HCT116 (cell line): ENCODE measurements at regions not wholly inside any gene's neighbourhood (a gene's known extent, or its start where the extent isn't known, plus 50 kb on each side); places are given as distances from the start of the nearest gene placed in this dataset.

Experiments used
- CBX3 ChIP-seq: IDR thresholded peaks from 2 replicates; pipeline ENCODE4 v1.6.1; 2012; ENCODE audit warnings: low read depth
- CEBPB ChIP-seq: IDR thresholded peaks from 2 replicates; pipeline ENCODE4 v1.6.1; 2012; ENCODE audit warnings: low read depth
- EZH2 ChIP-seq: fragments of 200-600 bp; sonication (generic); IDR thresholded peaks from 2 replicates; pipeline ENCODE4 v1.6.1; 2017; ENCODE audit warnings: antibody characterized with exemption, mixed run types
- EZH2phosphoT487 ChIP-seq: fragments of 200-600 bp; IDR thresholded peaks from 2 replicates; pipeline ENCODE4 v1.6.1; 2018; ENCODE audit warnings: antibody characterized with exemption, borderline replicate concordance
- POLR2A ChIP-seq: IDR thresholded peaks from 2 replicates; pipeline ENCODE4 v1.7.0; 2011; ENCODE audit warnings: borderline replicate concordance; ENCODE audit not compliant: insufficient read depth, insufficient read length; ENCODE audit errors: extremely low read depth
- POLR2AphosphoS5 ChIP-seq: IDR thresholded peaks from 2 replicates; pipeline ENCODE4 v1.6.1; 2011; ENCODE audit warnings: mild to moderate bottlenecking, low read depth, low read length, moderate library complexity
- RAD21 ChIP-seq: IDR thresholded peaks from 2 replicates; pipeline ENCODE4 v1.6.1; 2012; ENCODE audit warnings: low read depth, mild to moderate bottlenecking
- YY1 ChIP-seq: IDR thresholded peaks from 2 replicates; pipeline ENCODE4 v1.6.1; 2011; ENCODE audit warnings: low read length, low read depth, moderate library complexity, mild to moderate bottlenecking; ENCODE audit not compliant: insufficient replicate concordance; ENCODE audit errors: extremely low read depth
- ZFX ChIP-seq: fragments of 450-650 bp; IDR thresholded peaks from 2 replicates; pipeline ENCODE4 v1.6.1; 2017
- TF ChIP-seq, protein P1 (sequence below), 3 experiments: fragments of 200-600 bp in 1 of 3; sonication (generic) in 1 of 3; IDR thresholded peaks in 2 of 3; conservative IDR thresholded peaks in 1 of 3; 2 replicates each; pipeline ENCODE4 v1.5.1; 2012 to 2017; ENCODE audit warnings: low read depth in 2 of 3, low read length in 2 of 3, antibody characterized with exemption in 1 of 3, borderline replicate concordance in 1 of 3, control low read depth in 1 of 3, mild to moderate bottlenecking in 1 of 3, mixed read lengths in 1 of 3, mixed run types in 1 of 3, moderate library complexity in 1 of 3; ENCODE audit not compliant: insufficient read depth in 1 of 3
- TF ChIP-seq, protein P2 (sequence below): IDR thresholded peaks from 2 replicates; pipeline ENCODE4 v1.6.1; 2012; ENCODE audit warnings: low read depth
- TF ChIP-seq, protein P3 (sequence below): IDR thresholded peaks from 2 replicates; pipeline ENCODE4 v1.6.1; 2011; ENCODE audit warnings: mild to moderate bottlenecking, low read length, moderate library complexity; ENCODE audit not compliant: insufficient replicate concordance; ENCODE audit errors: extremely low read depth

DNA sequence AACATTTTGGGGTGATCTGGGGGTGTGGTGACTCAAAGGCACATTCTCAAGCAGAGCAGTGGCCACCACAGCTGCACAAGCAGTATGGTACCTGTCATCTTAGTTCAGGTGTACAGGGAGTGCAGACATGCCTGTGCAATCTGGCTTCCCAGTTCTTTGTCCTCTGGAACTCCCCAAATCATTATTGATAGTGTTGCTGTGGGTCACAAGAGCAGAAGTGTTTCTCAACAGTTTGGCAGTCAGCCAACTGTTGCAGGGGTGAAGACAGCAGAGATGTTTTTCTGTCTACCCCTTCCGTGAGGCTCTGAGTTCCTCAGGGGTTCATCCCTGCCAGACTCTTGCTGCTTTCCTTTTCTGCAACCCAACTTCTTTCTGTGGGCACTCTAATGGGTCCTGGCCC is 206.5 kb upstream of the ZSWIM2 start:
- TF ChIP-seq POLR2AphosphoS5: no peak
- TF ChIP-seq, protein P1, sequence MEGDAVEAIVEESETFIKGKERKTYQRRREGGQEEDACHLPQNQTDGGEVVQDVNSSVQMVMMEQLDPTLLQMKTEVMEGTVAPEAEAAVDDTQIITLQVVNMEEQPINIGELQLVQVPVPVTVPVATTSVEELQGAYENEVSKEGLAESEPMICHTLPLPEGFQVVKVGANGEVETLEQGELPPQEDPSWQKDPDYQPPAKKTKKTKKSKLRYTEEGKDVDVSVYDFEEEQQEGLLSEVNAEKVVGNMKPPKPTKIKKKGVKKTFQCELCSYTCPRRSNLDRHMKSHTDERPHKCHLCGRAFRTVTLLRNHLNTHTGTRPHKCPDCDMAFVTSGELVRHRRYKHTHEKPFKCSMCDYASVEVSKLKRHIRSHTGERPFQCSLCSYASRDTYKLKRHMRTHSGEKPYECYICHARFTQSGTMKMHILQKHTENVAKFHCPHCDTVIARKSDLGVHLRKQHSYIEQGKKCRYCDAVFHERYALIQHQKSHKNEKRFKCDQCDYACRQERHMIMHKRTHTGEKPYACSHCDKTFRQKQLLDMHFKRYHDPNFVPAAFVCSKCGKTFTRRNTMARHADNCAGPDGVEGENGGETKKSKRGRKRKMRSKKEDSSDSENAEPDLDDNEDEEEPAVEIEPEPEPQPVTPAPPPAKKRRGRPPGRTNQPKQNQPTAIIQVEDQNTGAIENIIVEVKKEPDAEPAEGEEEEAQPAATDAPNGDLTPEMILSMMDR (IDR thresholded peaks at IDR 0.05 in 2 of 3, conservative IDR thresholded peaks at IDR 0.05 in 1 of 3; ENCODE audit: borderline replicate concordance in 1 of 3, insufficient read depth in 1 of 3, low read depth in 2 of 3, low read length in 2 of 3): no peak
- TF ChIP-seq POLR2A: no peak
- TF ChIP-seq, protein P2, sequence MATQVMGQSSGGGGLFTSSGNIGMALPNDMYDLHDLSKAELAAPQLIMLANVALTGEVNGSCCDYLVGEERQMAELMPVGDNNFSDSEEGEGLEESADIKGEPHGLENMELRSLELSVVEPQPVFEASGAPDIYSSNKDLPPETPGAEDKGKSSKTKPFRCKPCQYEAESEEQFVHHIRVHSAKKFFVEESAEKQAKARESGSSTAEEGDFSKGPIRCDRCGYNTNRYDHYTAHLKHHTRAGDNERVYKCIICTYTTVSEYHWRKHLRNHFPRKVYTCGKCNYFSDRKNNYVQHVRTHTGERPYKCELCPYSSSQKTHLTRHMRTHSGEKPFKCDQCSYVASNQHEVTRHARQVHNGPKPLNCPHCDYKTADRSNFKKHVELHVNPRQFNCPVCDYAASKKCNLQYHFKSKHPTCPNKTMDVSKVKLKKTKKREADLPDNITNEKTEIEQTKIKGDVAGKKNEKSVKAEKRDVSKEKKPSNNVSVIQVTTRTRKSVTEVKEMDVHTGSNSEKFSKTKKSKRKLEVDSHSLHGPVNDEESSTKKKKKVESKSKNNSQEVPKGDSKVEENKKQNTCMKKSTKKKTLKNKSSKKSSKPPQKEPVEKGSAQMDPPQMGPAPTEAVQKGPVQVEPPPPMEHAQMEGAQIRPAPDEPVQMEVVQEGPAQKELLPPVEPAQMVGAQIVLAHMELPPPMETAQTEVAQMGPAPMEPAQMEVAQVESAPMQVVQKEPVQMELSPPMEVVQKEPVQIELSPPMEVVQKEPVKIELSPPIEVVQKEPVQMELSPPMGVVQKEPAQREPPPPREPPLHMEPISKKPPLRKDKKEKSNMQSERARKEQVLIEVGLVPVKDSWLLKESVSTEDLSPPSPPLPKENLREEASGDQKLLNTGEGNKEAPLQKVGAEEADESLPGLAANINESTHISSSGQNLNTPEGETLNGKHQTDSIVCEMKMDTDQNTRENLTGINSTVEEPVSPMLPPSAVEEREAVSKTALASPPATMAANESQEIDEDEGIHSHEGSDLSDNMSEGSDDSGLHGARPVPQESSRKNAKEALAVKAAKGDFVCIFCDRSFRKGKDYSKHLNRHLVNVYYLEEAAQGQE: no peak
- no peak for TF ChIP-seq EZH2phosphoT487
- TF ChIP-seq CEBPB: no peak
- no peak for TF ChIP-seq EZH2
- TF ChIP-seq ZFX: no peak
- TF ChIP-seq YY1: no peak
- no peak for TF ChIP-seq RAD21
- TF ChIP-seq CBX3: no peak
- TF ChIP-seq, protein P3, sequence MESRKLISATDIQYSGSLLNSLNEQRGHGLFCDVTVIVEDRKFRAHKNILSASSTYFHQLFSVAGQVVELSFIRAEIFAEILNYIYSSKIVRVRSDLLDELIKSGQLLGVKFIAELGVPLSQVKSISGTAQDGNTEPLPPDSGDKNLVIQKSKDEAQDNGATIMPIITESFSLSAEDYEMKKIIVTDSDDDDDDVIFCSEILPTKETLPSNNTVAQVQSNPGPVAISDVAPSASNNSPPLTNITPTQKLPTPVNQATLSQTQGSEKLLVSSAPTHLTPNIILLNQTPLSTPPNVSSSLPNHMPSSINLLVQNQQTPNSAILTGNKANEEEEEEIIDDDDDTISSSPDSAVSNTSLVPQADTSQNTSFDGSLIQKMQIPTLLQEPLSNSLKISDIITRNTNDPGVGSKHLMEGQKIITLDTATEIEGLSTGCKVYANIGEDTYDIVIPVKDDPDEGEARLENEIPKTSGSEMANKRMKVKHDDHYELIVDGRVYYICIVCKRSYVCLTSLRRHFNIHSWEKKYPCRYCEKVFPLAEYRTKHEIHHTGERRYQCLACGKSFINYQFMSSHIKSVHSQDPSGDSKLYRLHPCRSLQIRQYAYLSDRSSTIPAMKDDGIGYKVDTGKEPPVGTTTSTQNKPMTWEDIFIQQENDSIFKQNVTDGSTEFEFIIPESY: no peak
